GM19240 (cell line): ENCODE measurements at regions not wholly inside any gene's neighbourhood (a gene's known extent, or its start where the extent isn't known, plus 50 kb on each side); places are given as distances from the start of the nearest gene placed in this dataset.
A peak's percentile ranks its signal among the peaks of the same experiment; 100 is the strongest.
"Not testable (repeated sequence)": the region's sequence is repeated elsewhere in the genome, so short reads cannot be mapped to it uniquely, and the experiment has no call there.

Experiments
- DNase-seq: peaks from one replicate; pipeline ENCODE4 v3.0.0; 2011; ENCODE audit warnings: low spot score; ENCODE audit not compliant: insufficient read length

GRCh38 chr10:123377883-123378282, 223.7 kb downstream of the BUB3 start:
- DNase-seq = no peak

GRCh38 chr10:123378302-123378701, 224.1 kb downstream of the BUB3 start:
- DNase-seq = no peak

GRCh38 chr10:123379156-123379555, 225.0 kb downstream of the BUB3 start:
- DNase-seq = no peak

GRCh38 chr10:123380491-123381085, 226.4 kb downstream of the BUB3 start:
- no peak for DNase-seq

GRCh38 chr10:123381224-123381623, 227.0 kb downstream of the BUB3 start:
- no peak for DNase-seq

GRCh38 chr10:123382491-123382890, 228.3 kb downstream of the BUB3 start:
- no peak for DNase-seq

GRCh38 chr10:123385508-123386080, 231.4 kb downstream of the BUB3 start:
- DNase-seq = no peak

GRCh38 chr10:123389520-123389919, 235.3 kb downstream of the BUB3 start:
- DNase-seq = no peak

GRCh38 chr10:123390332-123390731, 236.1 kb downstream of the BUB3 start:
- DNase-seq = no peak

GRCh38 chr10:123390874-123391273, 236.7 kb downstream of the BUB3 start:
- DNase-seq = no peak

GRCh38 chr10:123391275-123392028, 237.2 kb downstream of the BUB3 start:
- no peak for DNase-seq

GRCh38 chr10:123392182-123392963, 238.2 kb downstream of the BUB3 start:
- DNase-seq = peak; percentile 52

- DNase-seq = no peak
Measured at GRCh38 chr10:123393170-123393569, 239.0 kb downstream of the BUB3 start.

GRCh38 chr10:123394382-123394781, 240.2 kb downstream of the BUB3 start:
- DNase-seq = no peak

GRCh38 chr10:123395234-123395633, 241.0 kb downstream of the BUB3 start:
- DNase-seq = not testable (repeated sequence)

- no peak for DNase-seq
Measured at GRCh38 chr10:123395906-123396305, 241.7 kb downstream of the BUB3 start.

- peak; percentile 38 for DNase-seq
Measured at GRCh38 chr10:123398180-123398591, 244.0 kb downstream of the BUB3 start.

- no peak for DNase-seq
Measured at GRCh38 chr10:123398756-123399155, 244.6 kb downstream of the BUB3 start.

GRCh38 chr10:123399276-123399839, 245.2 kb downstream of the BUB3 start:
- no peak for DNase-seq

- DNase-seq = no peak
Measured at GRCh38 chr10:123402021-123402420, 247.8 kb downstream of the BUB3 start.

- peak; percentile 43 for DNase-seq
Measured at GRCh38 chr10:123402656-123403055, 248.5 kb downstream of the BUB3 start.

- DNase-seq = no peak
Measured at GRCh38 chr10:123404357-123404756, 250.2 kb downstream of the BUB3 start.
